ENCODE measurements at regions not wholly inside any gene's neighbourhood (a gene's known extent, or its start where the extent isn't known, plus 50 kb on each side); places are given as distances from the start of the nearest gene placed in this dataset.

- no peak for TF ChIP-seq JUND (IDR thresholded peaks at IDR 0.05; ENCODE audit: low read length)
- no peak for TF ChIP-seq FOSL1 (IDR thresholded peaks at IDR 0.05; ENCODE audit: insufficient read depth, low read depth, low read length)
- no peak for TF ChIP-seq CTCF (IDR thresholded peaks at IDR 0.05; ENCODE audit: control extremely low read depth in 1 of 3, insufficient read depth in 1 of 3, low read depth in 1 of 3, low read length in 3 of 3)
- no peak for TF ChIP-seq SP1 (IDR thresholded peaks at IDR 0.05; ENCODE audit: low read depth, low read length)
- TF ChIP-seq USF2 (IDR thresholded peaks at IDR 0.05; ENCODE audit: low read length): no peak
- no peak for TF ChIP-seq RFX5 (IDR thresholded peaks at IDR 0.05; ENCODE audit: borderline replicate concordance, low read depth, low read length)
- no peak for TF ChIP-seq CBX5 (IDR thresholded peaks at IDR 0.05; ENCODE audit: low read depth, low read length)
Observed at GRCh38 chr14:31949709-31950108, 127.4 kb upstream of the ARHGAP5 start.

Measured in H1 (cell line).